Prostate gland (tissue), 2 donors: ENCODE measurements at regions not wholly inside any gene's neighbourhood (a gene's known extent, or its start where the extent isn't known, plus 50 kb on each side); places are given as distances from the start of the nearest gene placed in this dataset.
"Not testable (repeated sequence)": the region's sequence is repeated elsewhere in the genome, so short reads cannot be mapped to it uniquely, and the experiment has no call there.

Source experiments
- DNase-seq: peaks from one replicate; pipeline ENCODE4 v3.0.0-alpha.2; 2019; ENCODE audit warnings: low spot score
- H3K27ac ChIP-seq, 2 donors: fragments of 200-600 bp; sonication (generic); 2 replicates each; pipeline ENCODE4 v1.5.1; 2017 to 2019
- H3K27me3 ChIP-seq: fragments of 200-600 bp; sonication (generic); replicated peaks from 2 replicates; pipeline ENCODE4 v1.5.1; 2019; ENCODE audit not compliant: insufficient read depth
- H3K36me3 ChIP-seq, 2 donors: fragments of 200-600 bp; sonication (generic); 1 replicate in 1 of 2; 2 replicates in 1 of 2; pipeline versions ENCODE4 v1.5.1 to v1.8.1; 2017 to 2019
- H3K4me1 ChIP-seq: fragments of 200-600 bp; sonication (generic); replicated peaks from 2 replicates; pipeline ENCODE4 v1.5.1; 2019
- H3K4me3 ChIP-seq, 2 donors: fragments of 200-600 bp; sonication (generic); 2 replicates each; pipeline ENCODE4 v1.5.1; 2017 to 2019
- H3K9me3 ChIP-seq: fragments of 200-600 bp; sonication (generic); 2 replicates; pipeline ENCODE4 v1.5.1; 2017
- POLR2A ChIP-seq: fragments of 450-650 bp; IDR thresholded peaks from one replicate; pipeline ENCODE4 v1.6.1; 2016; ENCODE audit warnings: antibody characterized with exemption, mild to moderate bottlenecking
- POLR2AphosphoS5 ChIP-seq: sonication (generic); formaldehyde crosslinking; IDR thresholded peaks from one replicate; pipeline ENCODE4 v1.6.1; 2017; ENCODE audit warnings: antibody characterized with exemption
- WGBS: methylation state at CpG from one replicate; pipeline ENCODE4 v1.1.5; 2018; 5-methylcytosine and 5-hydroxymethylcytosine counted together
- intact Hi-C: fragments of 100-400 bp; cut with DNase I; formaldehyde crosslinking; loops from one replicate; pipeline ENCODE4 v1.14.2; 2022
- TF ChIP-seq, protein P1 (sequence below), 4 experiments: fragments of 200-600 bp in 2 of 4; fragments of 450-650 bp in 2 of 4; sonication (generic) in 2 of 4; IDR thresholded peaks; 1 replicate in 3 of 4; 2 replicates in 1 of 4; pipeline ENCODE4 v1.5.1; 2016 to 2019; ENCODE audit warnings: antibody characterized with exemption in 4 of 4, mild to moderate bottlenecking in 2 of 4, moderate library complexity in 2 of 4

GRCh38 chr2:195559431-195559914 is 97.6 kb upstream of the SLC39A10 start:
- H3K27ac ChIP-seq: no peak overlapping the region
- H3K9me3 ChIP-seq: no peaks in the 10 kb centered on the region
- DNase-seq: no peak
- 53% methylated on average over 5 of the region's 5 CpGs for WGBS
- no peaks in the 10 kb centered on the region for H3K27me3 ChIP-seq
- no peaks in the 10 kb centered on the region for H3K4me1 ChIP-seq
- no peak overlapping the region for H3K4me3 ChIP-seq
- intact Hi-C loops: no loop called here
- H3K36me3 ChIP-seq: no peaks in the 10 kb centered on the region
- TF ChIP-seq, protein P1, sequence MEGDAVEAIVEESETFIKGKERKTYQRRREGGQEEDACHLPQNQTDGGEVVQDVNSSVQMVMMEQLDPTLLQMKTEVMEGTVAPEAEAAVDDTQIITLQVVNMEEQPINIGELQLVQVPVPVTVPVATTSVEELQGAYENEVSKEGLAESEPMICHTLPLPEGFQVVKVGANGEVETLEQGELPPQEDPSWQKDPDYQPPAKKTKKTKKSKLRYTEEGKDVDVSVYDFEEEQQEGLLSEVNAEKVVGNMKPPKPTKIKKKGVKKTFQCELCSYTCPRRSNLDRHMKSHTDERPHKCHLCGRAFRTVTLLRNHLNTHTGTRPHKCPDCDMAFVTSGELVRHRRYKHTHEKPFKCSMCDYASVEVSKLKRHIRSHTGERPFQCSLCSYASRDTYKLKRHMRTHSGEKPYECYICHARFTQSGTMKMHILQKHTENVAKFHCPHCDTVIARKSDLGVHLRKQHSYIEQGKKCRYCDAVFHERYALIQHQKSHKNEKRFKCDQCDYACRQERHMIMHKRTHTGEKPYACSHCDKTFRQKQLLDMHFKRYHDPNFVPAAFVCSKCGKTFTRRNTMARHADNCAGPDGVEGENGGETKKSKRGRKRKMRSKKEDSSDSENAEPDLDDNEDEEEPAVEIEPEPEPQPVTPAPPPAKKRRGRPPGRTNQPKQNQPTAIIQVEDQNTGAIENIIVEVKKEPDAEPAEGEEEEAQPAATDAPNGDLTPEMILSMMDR (IDR thresholded peaks at IDR 0.05): no peak
- no peak for TF ChIP-seq POLR2AphosphoS5
- no peak for TF ChIP-seq POLR2A

DNA sequence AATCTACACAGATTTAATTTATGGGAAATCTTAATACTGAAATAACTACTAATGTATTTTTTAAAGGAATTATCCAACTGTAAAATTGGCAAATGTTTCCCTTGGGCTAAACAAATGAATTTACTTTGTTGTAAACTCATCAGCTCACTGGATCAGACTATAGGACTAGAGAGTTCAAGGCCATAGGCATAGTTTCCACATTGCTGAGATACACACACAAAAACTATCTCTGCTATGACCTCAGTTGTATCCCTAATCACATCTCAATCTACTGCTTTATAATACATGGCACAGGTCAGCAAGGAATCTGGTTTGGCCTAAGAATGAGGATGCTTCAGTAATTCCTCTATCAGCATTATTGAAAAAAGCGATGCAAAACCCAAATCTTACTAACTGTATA is 101.1 kb upstream of the SLC39A10 start:
- Histone ChIP-seq H3K27me3 (no peaks in the 10 kb centered on the region), H3K4me3 (no peak overlapping the region), H3K27ac (no peak overlapping the region), H3K36me3 (no peaks in the 10 kb centered on the region), H3K9me3 (no peaks in the 10 kb centered on the region), H3K4me1 (no peaks in the 10 kb centered on the region)
- DNase-seq: no peak
- TF ChIP-seq, protein P1 (IDR thresholded peaks at IDR 0.05): no peak
- no peak for TF ChIP-seq POLR2AphosphoS5
- TF ChIP-seq POLR2A: no peak
- 94% methylated on average over 1 of the region's 1 CpG for WGBS
- intact Hi-C loops: no loop called here

DNA sequence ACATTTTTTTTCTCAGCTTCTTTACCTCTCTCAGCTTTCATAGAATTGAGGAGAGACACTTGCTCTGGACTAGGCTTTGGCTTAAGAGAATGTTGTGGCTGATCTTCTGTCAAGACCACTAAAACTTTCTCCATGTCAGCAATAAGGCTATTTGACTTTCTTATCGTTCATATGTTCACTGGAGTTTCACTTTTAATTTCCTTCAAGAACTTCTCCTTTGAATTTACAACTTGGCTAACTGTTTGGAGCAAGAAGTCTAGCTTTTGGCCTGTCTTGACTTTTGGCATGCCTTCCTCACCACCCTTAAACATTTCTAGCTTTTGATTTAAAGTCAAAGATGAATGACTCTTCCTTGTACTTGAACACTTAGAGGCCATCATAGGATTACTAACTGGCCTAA is 104.4 kb upstream of the SLC39A10 start:
- no peak overlapping the region for H3K27ac ChIP-seq
- TF ChIP-seq POLR2A: no peak
- TF ChIP-seq, protein P1 (IDR thresholded peaks at IDR 0.05): no peak
- TF ChIP-seq POLR2AphosphoS5: no peak
- H3K9me3 ChIP-seq: no peaks in the 10 kb centered on the region
- H3K27me3 ChIP-seq: no peaks in the 10 kb centered on the region
- intact Hi-C loops: no loop called here
- 67% methylated on average over 1 of the region's 1 CpG for WGBS
- no peak for DNase-seq
- H3K4me3 ChIP-seq: no peak overlapping the region
- H3K36me3 ChIP-seq: no peaks in the 10 kb centered on the region
- H3K4me1 ChIP-seq: peaks cover 3% of the 10 kb centered on the region

GRCh38 chr2:195548198-195548940 is 108.7 kb upstream of the SLC39A10 start:
- Histone ChIP-seq H3K27me3 (no peaks in the 10 kb centered on the region), H3K4me1 (peaks cover 3% of the 10 kb centered on the region), H3K9me3 (no peaks in the 10 kb centered on the region), H3K36me3 (no peaks in the 10 kb centered on the region), H3K4me3 (no peak overlapping the region), H3K27ac (no peak overlapping the region)
- 88% methylated on average over 4 of the region's 4 CpGs for WGBS
- intact Hi-C loops: no loop called here
- DNase-seq: no peak
- TF ChIP-seq POLR2A (no peak), POLR2AphosphoS5 (no peak)
- TF ChIP-seq, protein P1 (IDR thresholded peaks at IDR 0.05): no peak

DNA sequence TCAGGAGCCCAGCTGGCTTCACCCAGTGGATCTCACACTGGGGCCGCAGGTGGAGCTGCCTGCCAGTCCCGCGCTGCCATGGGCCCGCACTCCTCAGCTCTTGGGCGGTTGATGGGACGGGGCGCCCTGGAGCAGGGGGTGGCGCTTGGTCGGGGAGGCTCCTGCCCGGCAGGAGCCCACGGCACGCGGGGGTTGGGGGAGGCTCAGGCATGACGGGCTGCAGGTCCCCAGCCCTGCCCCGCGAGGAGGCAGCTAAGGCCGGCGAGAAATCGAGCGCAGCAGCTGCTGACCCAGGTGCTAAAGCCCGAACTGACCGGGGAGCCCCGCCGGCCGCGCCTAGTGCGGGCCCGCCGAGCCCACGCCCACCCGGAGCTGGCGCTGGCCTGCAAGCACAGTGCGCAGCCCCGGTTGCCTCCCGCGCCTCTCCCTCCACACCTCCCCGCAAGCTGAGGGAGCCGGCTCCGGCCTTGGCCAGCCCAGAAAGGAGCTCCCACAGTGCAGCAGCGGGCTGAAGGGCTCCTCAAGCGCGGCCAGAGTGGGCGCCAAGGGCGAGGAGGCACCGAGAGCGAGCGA is 109.7 kb upstream of the SLC39A10 start:
- intact Hi-C loops, H3K27me3 ChIP-seq, H3K27ac ChIP-seq, H3K36me3 ChIP-seq, H3K4me3 ChIP-seq, H3K4me1 ChIP-seq, H3K9me3 ChIP-seq, DNase-seq: not testable (repeated sequence)
- 94% methylated on average over 42 of the region's 47 CpGs for WGBS
